H1 (cell line): ENCODE measurements at regions not wholly inside any gene's neighbourhood (a gene's known extent, or its start where the extent isn't known, plus 50 kb on each side); places are given as distances from the start of the nearest gene placed in this dataset.

Source experiments
- CTCF ChIA-PET: fragments of 300-600 bp; sonication (Branson Sonifier 250); formaldehyde crosslinking; loops from one replicate; lab custom pipeline; 2021; ENCODE audit not compliant: partially characterized antibody; lab: Charles Lee
- POLR2A ChIA-PET: fragments of 300-600 bp; sonication (Branson Sonifier 250); formaldehyde crosslinking; loops from one replicate; lab custom pipeline; 2021; ENCODE audit warnings: inconsistent platforms; ENCODE audit not compliant: partially characterized antibody; lab: Charles Lee
- DNase-seq, 2 experiments: peaks; one replicate each; pipeline versions ENCODE4 v3.0.0 to v3.0.0-alpha.2; 2010 to 2022; ENCODE audit warnings: low spot score in 2 of 2, low read depth in 1 of 2, mixed read lengths in 1 of 2
- FAIRE-seq: peaks from 2 replicates; lab custom pipeline; 2011; peaks lifted over from hg19 to GRCh38; lab: Jason Lieb, UNC
- H2AFZ ChIP-seq: 2 replicates; pipeline ENCODE4 v1.8.1; 2012; ENCODE audit warnings: low read length, inconsistent platforms
- H2AK5ac ChIP-seq: 2 replicates; pipeline ENCODE4 v1.6.1; 2013; ENCODE audit warnings: low read depth, low read length
- H2BK120ac ChIP-seq: replicated peaks from 2 replicates; pipeline ENCODE3; 2013; ENCODE audit warnings: low read depth, low read length, inconsistent platforms
- H2BK12ac ChIP-seq: 2 replicates; pipeline ENCODE4 v1.6.1; 2013; ENCODE audit warnings: low read depth, low read length
- H2BK15ac ChIP-seq: 2 replicates; pipeline ENCODE4 v1.6.1; 2013; ENCODE audit warnings: low read length
- H2BK20ac ChIP-seq: 2 replicates; pipeline ENCODE4 v1.6.1; 2013; ENCODE audit warnings: low read length
- H2BK5ac ChIP-seq: 2 replicates; pipeline ENCODE4 v1.6.1; 2013; ENCODE audit warnings: low read depth, low read length
- H3K14ac ChIP-seq: 2 replicates; pipeline ENCODE4 v1.6.1; 2013; ENCODE audit warnings: inconsistent platforms; ENCODE audit not compliant: insufficient read length
- H3K18ac ChIP-seq: 2 replicates; pipeline ENCODE4 v1.6.1; 2013; ENCODE audit warnings: low read length; ENCODE audit errors: extremely low read depth
- H3K23ac ChIP-seq: 2 replicates; pipeline ENCODE4 v1.6.1; 2013; ENCODE audit warnings: inconsistent platforms; ENCODE audit not compliant: insufficient read length
- H3K23me2 ChIP-seq: 2 replicates; pipeline ENCODE4 v1.6.1; 2013; ENCODE audit warnings: low read depth, low read length
- H3K27ac ChIP-seq: 2 replicates; pipeline ENCODE4 v1.6.1; 2011; ENCODE audit warnings: low read depth, low read length, inconsistent platforms
- H3K27me3 ChIP-seq, 4 experiments: replicated peaks in 1 of 4; 1 replicate in 1 of 4; 2 replicates in 3 of 4; pipeline versions ENCODE4 v1.6.1 to v1.8.1; 2011 to 2013; ENCODE audit warnings: low read length in 3 of 4, mild to moderate bottlenecking in 3 of 4, inconsistent platforms in 2 of 4, mixed read lengths in 2 of 4, moderate library complexity in 1 of 4; ENCODE audit not compliant: control insufficient read depth in 3 of 4, insufficient read depth in 3 of 4; ENCODE audit errors: extremely low read depth in 1 of 4
- H3K36me3 ChIP-seq, 4 experiments: 2 replicates each; pipeline versions ENCODE4 v1.6.1 to v1.8.1; 2011 to 2013; ENCODE audit warnings: mild to moderate bottlenecking in 4 of 4, low read length in 3 of 4, moderate library complexity in 2 of 4, control low read depth in 1 of 4, inconsistent platforms in 1 of 4; ENCODE audit not compliant: insufficient read depth in 4 of 4, control insufficient read depth in 2 of 4
- H3K4ac ChIP-seq: replicated peaks from 2 replicates; pipeline ENCODE3; 2013; ENCODE audit warnings: low read length, low read depth, mixed read lengths, inconsistent platforms; ENCODE audit not compliant: insufficient read length
- H3K4me1 ChIP-seq, 4 experiments: replicated peaks in 1 of 4; 1 replicate in 1 of 4; 2 replicates in 3 of 4; pipeline versions ENCODE4 v1.6.1 to v1.8.1; 2011 to 2013; ENCODE audit warnings: low read length in 3 of 4, inconsistent platforms in 2 of 4, mixed read lengths in 1 of 4; ENCODE audit not compliant: insufficient read depth in 4 of 4, control insufficient read depth in 3 of 4
- H3K4me2 ChIP-seq, 2 experiments: 2 replicates each; pipeline versions ENCODE4 v1.6.1 to v1.8.1; 2011 to 2013; ENCODE audit warnings: low read depth in 2 of 2, low read length in 2 of 2, control low read depth in 1 of 2, inconsistent platforms in 1 of 2, mild to moderate bottlenecking in 1 of 2; ENCODE audit not compliant: insufficient read depth in 1 of 2
- H3K4me3 ChIP-seq, 4 experiments: fragments of 200-600, 300-600 bp in 1 of 4; sonication (generic), shearing (Covaris generic), sonication (Bioruptor Twin) in 1 of 4; 2 replicates each; pipeline versions ENCODE4 v1.5.1 to v1.8.1; 2011 to 2016; ENCODE audit warnings: low read length in 4 of 4, low read depth in 3 of 4, control low read depth in 2 of 4, inconsistent platforms in 2 of 4, mild to moderate bottlenecking in 2 of 4, mixed read lengths in 1 of 4, moderate library complexity in 1 of 4; ENCODE audit not compliant: insufficient read depth in 2 of 4; ENCODE audit errors: extremely low read depth in 1 of 4
- H3K56ac ChIP-seq: replicated peaks from 2 replicates; pipeline ENCODE3; 2013; ENCODE audit warnings: low read depth, mild to moderate bottlenecking, mixed read lengths, low read length, inconsistent platforms; ENCODE audit not compliant: insufficient read length
- H3K79me1 ChIP-seq: 2 replicates; pipeline ENCODE4 v1.6.1; 2013; ENCODE audit warnings: low read depth, low read length, control low read depth
- H3K79me2 ChIP-seq, 2 experiments: 2 replicates each; pipeline versions ENCODE4 v1.6.1 to v1.8.1; 2012 to 2013; ENCODE audit warnings: low read length in 2 of 2, mild to moderate bottlenecking in 2 of 2, inconsistent platforms in 1 of 2; ENCODE audit not compliant: insufficient read depth in 2 of 2, control insufficient read depth in 1 of 2
- H3K9ac ChIP-seq, 4 experiments: replicated peaks in 1 of 4; 1 replicate in 1 of 4; 2 replicates in 3 of 4; pipeline versions ENCODE4 v1.6.1 to v1.8.1; 2011 to 2013; ENCODE audit warnings: low read depth in 3 of 4, low read length in 3 of 4, control low read depth in 2 of 4, mild to moderate bottlenecking in 2 of 4, moderate library complexity in 2 of 4, inconsistent platforms in 1 of 4; ENCODE audit errors: extremely low read depth in 1 of 4
- H3K9me3 ChIP-seq, 2 experiments: 2 replicates each; pipeline versions ENCODE4 v1.6.1 to v1.8.1; 2012 to 2013; ENCODE audit warnings: mild to moderate bottlenecking in 2 of 2, moderate library complexity in 2 of 2, control low read depth in 1 of 2, inconsistent platforms in 1 of 2, low read depth in 1 of 2, low read length in 1 of 2, mixed read lengths in 1 of 2; ENCODE audit not compliant: insufficient read depth in 2 of 2
- H4K20me1 ChIP-seq, 2 experiments: replicated peaks in 1 of 2; 2 replicates each; pipeline versions ENCODE3 to v1.8.1; 2011 to 2013; ENCODE audit warnings: inconsistent platforms in 2 of 2, low read length in 2 of 2, mild to moderate bottlenecking in 1 of 2; ENCODE audit not compliant: insufficient read depth in 2 of 2, control insufficient read depth in 1 of 2
- H4K5ac ChIP-seq: 2 replicates; pipeline ENCODE4 v1.6.1; 2013; ENCODE audit warnings: low read length, low read depth, mixed read lengths, inconsistent platforms; ENCODE audit not compliant: insufficient read length
- H4K8ac ChIP-seq: 2 replicates; pipeline ENCODE4 v1.8.0; 2013; ENCODE audit warnings: mild to moderate bottlenecking, moderate library complexity, low read length, inconsistent platforms; ENCODE audit not compliant: insufficient read depth; ENCODE audit errors: extremely low read depth
- H4K91ac ChIP-seq: replicated peaks from 2 replicates; pipeline ENCODE3; 2013; ENCODE audit warnings: low read length, mixed read lengths, inconsistent platforms; ENCODE audit not compliant: insufficient read length
- BACH1 ChIP-seq: IDR thresholded peaks from 2 replicates; pipeline ENCODE4 v1.6.1; 2012; ENCODE audit warnings: low read length, improper control_type of control experiment
- CBX5 ChIP-seq: fragments of 300-800, 300-1000 bp; sonication (generic); IDR thresholded peaks from 2 replicates; pipeline ENCODE4 v1.7.1; 2016; ENCODE audit warnings: antibody characterized with exemption, low read length, low read depth
- CHD1 ChIP-seq: IDR thresholded peaks from 2 replicates; pipeline ENCODE4 v1.6.1; 2012; ENCODE audit warnings: low read depth, low read length, improper control_type of control experiment
- CTBP2 ChIP-seq: IDR thresholded peaks from 2 replicates; pipeline ENCODE4 v1.7.0; 2011; ENCODE audit warnings: borderline replicate concordance, mild to moderate bottlenecking, moderate library complexity, mixed read lengths, low read length; ENCODE audit not compliant: insufficient read depth, insufficient read length
- FOSL1 ChIP-seq: IDR thresholded peaks from 2 replicates; pipeline ENCODE4 v1.6.1; 2011; ENCODE audit warnings: mild to moderate bottlenecking, low read depth, low read length, moderate library complexity; ENCODE audit not compliant: insufficient read depth
- GABPA ChIP-seq: IDR thresholded peaks from 2 replicates; pipeline ENCODE4 v1.6.1; 2011; ENCODE audit warnings: mild to moderate bottlenecking, low read length, moderate library complexity, borderline replicate concordance; ENCODE audit not compliant: insufficient read depth
- HDAC6 ChIP-seq: IDR thresholded peaks from one replicate; pipeline ENCODE4 v1.7.1; 2012; ENCODE audit warnings: low read depth, mild to moderate bottlenecking, inconsistent platforms, low read length, moderate library complexity
- JUN ChIP-seq: IDR thresholded peaks from 2 replicates; pipeline ENCODE4 v1.6.1; 2011; ENCODE audit warnings: low read depth, mild to moderate bottlenecking, improper control_type of control experiment, low read length
- PHF8 ChIP-seq: fragments of 200-600 bp; sonication (generic); conservative IDR thresholded peaks from 2 replicates; pipeline ENCODE4 v1.7.1; 2012; ENCODE audit warnings: low read depth, mild to moderate bottlenecking, inconsistent platforms, low read length, moderate library complexity
- POLR2AphosphoS5 ChIP-seq: IDR thresholded peaks from 2 replicates; pipeline ENCODE4 v1.6.1; 2011; ENCODE audit warnings: low read depth, low read length
- RBBP5 ChIP-seq: IDR thresholded peaks from 2 replicates; pipeline ENCODE4 v1.7.1; 2012; ENCODE audit warnings: low read depth, mild to moderate bottlenecking, inconsistent platforms, low read length, moderate library complexity, borderline replicate concordance
- RXRA ChIP-seq: IDR thresholded peaks from 2 replicates; pipeline ENCODE4 v1.6.1; 2011; ENCODE audit warnings: low read depth, mild to moderate bottlenecking, low read length, moderate library complexity; ENCODE audit not compliant: insufficient read depth
- SIX5 ChIP-seq: IDR thresholded peaks from 2 replicates; pipeline ENCODE4 v1.6.1; 2011; ENCODE audit warnings: mild to moderate bottlenecking, low read depth, low read length
- SRF ChIP-seq: IDR thresholded peaks from 2 replicates; pipeline ENCODE4 v1.6.1; 2011; ENCODE audit warnings: mild to moderate bottlenecking, low read depth, low read length, moderate library complexity
- TCF12 ChIP-seq: IDR thresholded peaks from 2 replicates; pipeline ENCODE4 v1.6.1; 2011; ENCODE audit warnings: low read depth, mild to moderate bottlenecking, low read length
- ZNF274 ChIP-seq: IDR thresholded peaks from 2 replicates; pipeline ENCODE4 v1.7.0; 2012; ENCODE audit warnings: low read length, borderline replicate concordance; ENCODE audit errors: extremely low read depth
- WGBS, 2 experiments: shearing (Covaris generic) in 1 of 2; methylation state at CpG; one replicate each; pipeline versions ENCODE4 v1.1.6 to v1.1.7; 2013 to 2015; ENCODE audit warnings: low lambda C conversion rate in 2 of 2, mixed read lengths in 2 of 2, inconsistent platforms in 1 of 2, low coverage in 1 of 2, missing lambda C conversion rate in 1 of 2; ENCODE audit not compliant: insufficient replicate concordance in 2 of 2, insufficient coverage in 1 of 2, insufficient read length in 1 of 2; ENCODE audit errors: extremely low coverage in 1 of 2, missing lambda C conversion rate in 1 of 2; 5-methylcytosine and 5-hydroxymethylcytosine counted together

GRCh38 chr3:107309312-107309711 is 67.9 kb upstream of the CCDC54 start:
- Histone ChIP-seq H2AK5ac (no peak overlapping the region), H2BK15ac (no peak overlapping the region), H3K4me1 (peaks cover 0 to 2% (median 0%) of the 10 kb centered on the region in 4 experiments; a peak in 2 of 7 replicates), H2AFZ (no peak overlapping the region), H3K23ac (no peak overlapping the region), H3K79me1 (no peaks in the 10 kb centered on the region), H3K23me2 (no peaks in the 10 kb centered on the region), H4K5ac (no peak overlapping the region), H3K4me2 (no peak overlapping the region), H2BK120ac (no peak overlapping the region), H3K36me3 (no peaks in the 10 kb centered on the region), H3K79me2 (no peaks in the 10 kb centered on the region), H4K8ac (no peak overlapping the region), H2BK20ac (no peak overlapping the region), H3K4me3 (no peak overlapping the region), H4K91ac (no peak overlapping the region), H2BK12ac (no peak overlapping the region), H3K9me3 (no peaks in the 10 kb centered on the region), H2BK5ac (no peak overlapping the region), H3K14ac (no peak overlapping the region), H3K9ac (no peak overlapping the region), H3K27ac (no peak overlapping the region), H3K27me3 (no peaks in the 10 kb centered on the region), H3K18ac (no peak overlapping the region), H4K20me1 (no peaks in the 10 kb centered on the region), H3K56ac (no peak overlapping the region), H3K4ac (no peak overlapping the region)
- DNase-seq: no peak
- ChIA-PET POLR2A (no interaction called here), CTCF (interaction anchor here (0.8 to 1.7 kb wide), 5 partner anchors 11 to 121 kb away, joined by 3 to 5 read pairs (median 4); no protein-coding TSS in a partner anchor)
- FAIRE-seq: no peak
- WGBS, 2 experiments: 80% methylated on average over 1 of the region's 1 CpG; no CpG with 5 or more reads in 1 of the 2 experiments
- TF ChIP-seq JUN: no peak
- TF ChIP-seq CBX5: no peak
- TF ChIP-seq TCF12: no peak
- no peak for TF ChIP-seq HDAC6
- no peak for TF ChIP-seq GABPA
- no peak for TF ChIP-seq RXRA
- no peak for TF ChIP-seq SRF
- no peak for TF ChIP-seq CHD1
- no peak for TF ChIP-seq FOSL1
- no peak for TF ChIP-seq RBBP5
- TF ChIP-seq PHF8: no peak
- TF ChIP-seq POLR2AphosphoS5: no peak
- no peak for TF ChIP-seq SIX5
- no peak for TF ChIP-seq ZNF274
- no peak for TF ChIP-seq BACH1
- TF ChIP-seq CTBP2: no peak
